Activated naive CD8-positive, alpha-beta T cell treated with anti-CD3 and anti-CD28 coated beads, Interleukin-2, amount 10 ng/mL, durations not matched to agents 7 days and 5 days (primary cell): ENCODE measurements at regions not wholly inside any gene's neighbourhood (a gene's known extent, or its start where the extent isn't known, plus 50 kb on each side); places are given as distances from the start of the nearest gene placed in this dataset.

Source experiments
- ATAC-seq: fragments of 150-1000 bp; cut with Tn5 transposase; one replicate; pipeline ENCODE4 v1.10.0; 2021; ENCODE audit warnings: low read depth, moderate library complexity
- POLR2A ChIA-PET: fragments of 350-600 bp; sonication (Branson Sonifier 250); formaldehyde crosslinking; loops from one replicate; lab custom pipeline; 2021; ENCODE audit warnings: antibody characterized with exemption; lab: Charles Lee
- DNase-seq: peaks from one replicate; pipeline ENCODE4 v3.0.0; 2021
- H3K27ac Mint-ChIP-seq: one replicate; pipeline ENCODE4 v1.8.0; 2022; ENCODE audit warnings: mild to moderate bottlenecking, mixed read lengths
- H3K27me3 Mint-ChIP-seq: one replicate; pipeline ENCODE4 v1.8.0; 2022; ENCODE audit warnings: mild to moderate bottlenecking, moderate library complexity, mixed read lengths
- H3K36me3 Mint-ChIP-seq: one replicate; pipeline ENCODE4 v1.8.0; 2021; ENCODE audit warnings: mild to moderate bottlenecking, mixed read lengths
- H3K4me1 Mint-ChIP-seq: one replicate; pipeline ENCODE4 v1.8.0; 2021; ENCODE audit warnings: mixed read lengths
- H3K4me3 Mint-ChIP-seq: one replicate; pipeline ENCODE4 v1.8.0; 2022; ENCODE audit warnings: mild to moderate bottlenecking, moderate library complexity, mixed read lengths
- H3K9me3 Mint-ChIP-seq: one replicate; pipeline ENCODE4 v1.8.0; 2021; ENCODE audit warnings: mixed read lengths

DNA sequence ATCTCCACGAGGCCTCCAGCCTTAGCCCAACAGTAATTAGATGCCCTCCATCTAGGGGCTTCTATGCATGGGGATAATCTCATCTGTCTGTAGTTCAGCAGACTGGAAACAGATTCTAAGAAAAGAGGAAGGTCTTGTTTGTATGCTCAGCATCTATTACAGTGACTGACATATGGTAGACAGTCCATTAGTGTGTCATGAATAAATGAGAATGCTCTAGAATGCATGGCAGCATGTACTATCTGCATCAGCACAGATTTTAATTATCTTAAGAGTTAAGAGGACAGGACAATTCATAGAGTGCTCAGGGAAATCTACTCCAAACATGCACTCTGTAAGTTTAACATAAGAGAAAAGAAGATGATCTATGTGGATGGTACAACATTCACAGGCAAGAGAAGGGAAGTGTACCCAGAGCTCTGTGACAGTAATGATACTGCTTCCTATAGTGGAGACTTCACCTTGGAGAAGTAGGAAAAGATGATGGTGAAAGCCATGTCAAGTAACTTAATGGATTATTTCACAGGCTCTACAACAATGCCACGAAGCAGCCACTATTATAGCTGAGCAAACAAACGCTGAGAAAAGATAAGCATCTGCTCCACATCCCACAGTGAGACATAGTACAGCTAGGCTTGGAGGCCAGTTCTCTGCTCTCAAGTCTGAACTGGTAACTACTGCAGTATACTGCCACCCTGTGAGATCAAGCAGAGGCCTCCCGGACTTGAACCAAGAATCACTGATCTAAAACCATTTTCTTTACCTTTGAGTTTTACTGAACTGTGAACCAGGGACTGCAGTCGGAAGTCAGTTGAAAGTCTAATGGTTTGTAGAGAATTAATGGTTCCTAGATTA lies 309.2 kb upstream of the SPTLC3 start:
- H3K27ac Mint-ChIP-seq: no peak overlapping the region
- ATAC-seq (no peak), DNase-seq (no peak)
- H3K36me3 Mint-ChIP-seq: no peaks in the 10 kb centered on the region
- no peaks in the 10 kb centered on the region for H3K27me3 Mint-ChIP-seq
- no peak overlapping the region for H3K4me3 Mint-ChIP-seq
- no peaks in the 10 kb centered on the region for H3K4me1 Mint-ChIP-seq
- H3K9me3 Mint-ChIP-seq: no peaks in the 10 kb centered on the region
- POLR2A ChIA-PET: no interaction called here

DNA sequence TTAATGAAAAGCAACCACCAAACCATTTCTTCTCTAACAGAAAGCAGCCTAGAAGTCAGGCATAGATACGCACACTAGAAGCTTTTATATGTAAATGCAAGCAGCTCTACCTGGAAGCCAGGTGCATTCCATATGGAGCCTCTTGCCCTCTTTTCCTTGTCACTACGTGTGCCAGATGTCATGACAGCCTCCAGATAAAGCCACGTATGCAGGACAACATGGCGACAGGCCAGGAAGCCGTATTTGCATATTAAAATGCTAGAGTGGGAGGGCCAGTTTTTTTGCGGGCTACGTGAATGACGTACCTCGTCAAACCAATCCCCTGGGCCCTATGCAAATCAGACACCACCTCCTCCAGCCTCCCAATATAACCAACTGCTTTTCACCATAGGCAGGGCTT lies 308.1 kb upstream of the SPTLC3 start:
- POLR2A ChIA-PET: no interaction called here

DNA sequence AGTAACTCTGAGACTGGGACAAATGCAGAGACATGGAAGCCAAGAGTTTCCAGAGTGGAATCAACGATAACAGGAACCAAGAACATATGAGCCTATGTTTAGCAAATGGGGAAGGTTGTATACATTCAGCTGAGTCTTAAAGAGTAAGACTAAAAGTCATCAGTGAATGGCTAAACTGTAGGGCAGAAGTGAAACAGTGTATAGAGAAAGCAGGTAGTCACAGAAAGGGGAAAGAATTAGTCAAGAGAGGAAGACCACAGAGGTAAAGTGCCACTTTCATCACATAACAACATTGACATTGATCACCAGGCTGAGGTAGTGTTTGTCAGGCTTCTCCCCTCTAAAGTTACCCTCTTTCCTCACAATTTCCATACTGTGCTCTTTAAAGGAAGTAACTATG lies 306.5 kb upstream of the SPTLC3 start:
- POLR2A ChIA-PET: no interaction called here
- no peak for DNase-seq
- no peaks in the 10 kb centered on the region for H3K27me3 Mint-ChIP-seq
- no peak overlapping the region for H3K4me3 Mint-ChIP-seq
- no peak overlapping the region for H3K27ac Mint-ChIP-seq
- H3K9me3 Mint-ChIP-seq: no peaks in the 10 kb centered on the region
- ATAC-seq: no peak
- no peaks in the 10 kb centered on the region for H3K4me1 Mint-ChIP-seq
- H3K36me3 Mint-ChIP-seq: no peaks in the 10 kb centered on the region

More for the DNA sequence above, 308.1 kb upstream of the SPTLC3 start:
- H3K27me3 Mint-ChIP-seq: no peaks in the 10 kb centered on the region
- H3K4me1 Mint-ChIP-seq: no peaks in the 10 kb centered on the region
- H3K36me3 Mint-ChIP-seq: no peaks in the 10 kb centered on the region
- H3K4me3 Mint-ChIP-seq: no peak overlapping the region
- H3K27ac Mint-ChIP-seq: no peak overlapping the region
- ATAC-seq (no peak), DNase-seq (no peak)
- no peaks in the 10 kb centered on the region for H3K9me3 Mint-ChIP-seq

DNA sequence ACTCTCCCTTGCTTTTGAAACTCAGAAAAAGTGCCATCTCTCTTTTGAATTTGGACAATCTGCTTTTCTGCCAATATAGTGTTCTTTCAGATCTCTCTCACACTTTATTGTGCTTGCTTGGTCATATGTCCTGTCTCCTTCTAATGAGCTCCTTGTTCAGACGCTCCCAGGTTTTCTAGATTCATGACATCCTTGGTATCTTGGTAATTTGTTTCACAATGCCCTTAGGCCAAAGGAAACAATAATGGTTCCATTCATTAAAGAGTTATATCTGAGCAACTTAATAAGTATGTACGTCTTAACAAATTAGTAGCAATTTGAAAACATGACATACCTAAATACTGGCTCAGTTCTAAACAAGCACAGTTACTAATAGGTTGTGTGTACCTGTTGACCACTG lies 293.4 kb upstream of the SPTLC3 start:
- no peaks in the 10 kb centered on the region for H3K27me3 Mint-ChIP-seq
- no peak for ATAC-seq
- no peaks in the 10 kb centered on the region for H3K36me3 Mint-ChIP-seq
- no peaks in the 10 kb centered on the region for H3K9me3 Mint-ChIP-seq
- POLR2A ChIA-PET: no interaction called here
- DNase-seq: no peak
- no peaks in the 10 kb centered on the region for H3K4me1 Mint-ChIP-seq
- no peak overlapping the region for H3K4me3 Mint-ChIP-seq
- no peak overlapping the region for H3K27ac Mint-ChIP-seq

DNA sequence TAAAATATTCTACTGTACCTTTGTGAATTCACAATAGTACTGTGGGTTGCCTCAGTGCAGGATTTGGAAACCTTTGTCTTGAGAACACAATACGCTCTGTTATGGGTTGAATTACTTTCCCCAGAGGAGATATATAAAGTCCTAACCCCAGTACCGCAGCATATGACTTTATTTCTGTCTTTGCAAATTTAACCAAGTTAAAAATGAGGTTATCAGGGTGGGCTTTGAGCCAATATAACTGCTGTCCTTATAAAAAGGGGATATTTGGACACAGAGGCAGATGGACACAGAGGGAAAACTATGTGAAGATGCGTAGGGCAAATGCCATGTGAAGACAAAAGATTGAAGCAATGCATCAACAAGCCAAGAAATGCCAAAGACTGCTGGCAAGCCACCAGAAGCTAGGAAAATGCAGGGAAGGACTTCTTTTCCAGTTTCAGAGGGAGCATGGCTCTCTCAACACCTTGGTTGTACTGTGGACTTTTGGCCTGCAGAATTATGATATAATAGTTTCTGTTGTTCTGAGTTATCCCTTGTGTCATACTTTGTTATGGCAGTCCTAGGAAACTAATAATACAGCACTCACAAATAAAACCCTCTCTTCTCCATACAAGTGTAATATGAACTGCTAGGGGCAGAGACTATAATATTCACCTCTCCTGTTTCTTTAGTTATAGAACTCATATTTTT lies 292.6 kb upstream of the SPTLC3 start:
- Mint-ChIP-seq H3K27ac (no peak overlapping the region), H3K4me3 (no peak overlapping the region), H3K36me3 (no peaks in the 10 kb centered on the region), H3K9me3 (no peaks in the 10 kb centered on the region), H3K4me1 (no peaks in the 10 kb centered on the region), H3K27me3 (no peaks in the 10 kb centered on the region)
- POLR2A ChIA-PET: no interaction called here
- ATAC-seq (no peak), DNase-seq (no peak)

DNA sequence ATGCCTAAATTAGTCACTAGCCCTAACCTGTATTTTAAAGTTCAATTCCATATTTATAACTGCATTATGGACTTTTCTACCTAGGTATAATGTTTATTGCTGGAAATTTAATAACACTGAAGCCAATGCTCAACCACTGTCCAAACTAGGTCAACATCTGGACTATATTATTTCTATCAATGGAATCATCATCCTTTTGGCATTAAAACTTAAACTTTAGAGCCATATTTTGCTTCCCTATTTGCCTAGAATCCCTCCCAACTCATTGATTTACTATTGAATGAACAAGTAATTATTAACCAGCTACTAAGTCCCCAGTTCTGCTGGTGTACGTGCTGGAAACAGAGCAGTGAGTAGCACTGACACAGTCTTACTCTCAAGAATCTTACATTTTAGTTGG lies 291.7 kb upstream of the SPTLC3 start:
- ATAC-seq (no peak), DNase-seq (no peak)
- Mint-ChIP-seq H3K27me3 (no peaks in the 10 kb centered on the region), H3K36me3 (no peaks in the 10 kb centered on the region), H3K27ac (no peak overlapping the region), H3K4me1 (no peaks in the 10 kb centered on the region), H3K4me3 (no peak overlapping the region), H3K9me3 (no peaks in the 10 kb centered on the region)
- POLR2A ChIA-PET: no interaction called here

DNA sequence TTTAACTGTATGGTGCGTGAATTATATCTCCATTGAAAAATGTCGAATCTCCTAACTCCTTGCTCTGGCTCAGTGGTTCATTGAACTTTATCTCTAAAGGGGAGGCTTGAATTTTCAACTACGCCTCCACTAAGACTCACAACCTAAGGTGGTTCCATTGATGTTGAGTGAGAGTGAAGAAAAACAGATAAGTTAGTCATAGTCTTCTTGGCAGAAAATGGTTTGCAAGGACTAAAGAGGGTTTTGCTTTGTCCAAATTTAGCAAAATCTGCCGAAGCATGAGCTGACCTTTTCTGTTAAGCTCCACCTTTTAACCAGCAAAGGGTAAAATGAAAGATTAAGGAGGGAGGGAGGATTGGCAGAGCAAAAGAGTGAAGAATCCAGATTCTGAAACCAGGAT lies 290.2 kb upstream of the SPTLC3 start:
- no peaks in the 10 kb centered on the region for H3K27me3 Mint-ChIP-seq
- no peak overlapping the region for H3K27ac Mint-ChIP-seq
- POLR2A ChIA-PET: no interaction called here
- no peak overlapping the region for H3K4me3 Mint-ChIP-seq
- no peak for ATAC-seq
- no peaks in the 10 kb centered on the region for H3K36me3 Mint-ChIP-seq
- no peaks in the 10 kb centered on the region for H3K4me1 Mint-ChIP-seq
- H3K9me3 Mint-ChIP-seq: no peaks in the 10 kb centered on the region
- DNase-seq: no peak

DNA sequence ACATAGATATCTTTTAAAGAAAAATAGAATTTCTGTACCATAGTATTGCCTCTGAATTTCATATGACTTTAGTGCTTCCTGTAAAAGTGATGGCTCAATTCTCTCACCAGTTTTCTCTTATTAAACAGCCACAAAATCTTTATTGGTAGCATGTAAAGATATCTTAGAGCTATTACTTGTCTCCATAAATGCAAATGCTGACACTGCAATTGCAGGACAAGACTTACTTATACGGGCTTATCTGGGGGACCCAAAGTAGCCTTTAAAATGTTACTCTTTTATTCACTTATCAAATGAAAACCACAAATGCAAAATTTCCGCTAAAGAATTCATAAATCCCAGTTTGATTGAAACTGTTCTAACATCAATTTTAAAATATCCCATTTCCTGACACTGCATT lies 287.1 kb upstream of the SPTLC3 start:
- no peaks in the 10 kb centered on the region for H3K4me1 Mint-ChIP-seq

DNA sequence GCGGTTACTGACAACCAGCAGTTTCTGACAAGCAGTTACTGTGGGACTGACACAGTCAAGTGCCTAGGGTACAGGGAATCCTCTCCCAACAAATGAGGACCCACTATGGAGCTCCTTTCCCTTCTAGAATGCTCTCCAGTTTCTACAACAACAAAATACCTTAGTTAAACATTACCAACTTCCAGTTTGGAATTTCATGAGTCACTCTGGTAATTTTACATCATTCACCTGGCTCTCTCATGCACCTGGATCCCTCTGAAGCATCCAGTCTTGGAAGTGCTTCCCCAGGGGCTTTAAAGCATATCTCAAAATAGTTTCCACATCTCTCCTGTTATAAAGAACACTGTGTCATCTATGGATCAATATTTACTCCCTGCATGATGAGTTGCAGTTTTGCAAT lies 286.7 kb upstream of the SPTLC3 start:
- H3K27me3 Mint-ChIP-seq: no peaks in the 10 kb centered on the region
- ATAC-seq (no peak), DNase-seq (no peak)
- H3K4me3 Mint-ChIP-seq: no peak overlapping the region
- H3K27ac Mint-ChIP-seq: no peak overlapping the region
- no peaks in the 10 kb centered on the region for H3K36me3 Mint-ChIP-seq
- no peaks in the 10 kb centered on the region for H3K4me1 Mint-ChIP-seq
- H3K9me3 Mint-ChIP-seq: no peaks in the 10 kb centered on the region
- POLR2A ChIA-PET: no interaction called here

More for the DNA sequence above, 287.1 kb upstream of the SPTLC3 start:
- Mint-ChIP-seq H3K36me3 (no peaks in the 10 kb centered on the region), H3K4me3 (no peak overlapping the region), H3K27ac (no peak overlapping the region), H3K9me3 (no peaks in the 10 kb centered on the region), H3K27me3 (no peaks in the 10 kb centered on the region)
- no peak for ATAC-seq
- POLR2A ChIA-PET: no interaction called here
- no peak for DNase-seq

DNA sequence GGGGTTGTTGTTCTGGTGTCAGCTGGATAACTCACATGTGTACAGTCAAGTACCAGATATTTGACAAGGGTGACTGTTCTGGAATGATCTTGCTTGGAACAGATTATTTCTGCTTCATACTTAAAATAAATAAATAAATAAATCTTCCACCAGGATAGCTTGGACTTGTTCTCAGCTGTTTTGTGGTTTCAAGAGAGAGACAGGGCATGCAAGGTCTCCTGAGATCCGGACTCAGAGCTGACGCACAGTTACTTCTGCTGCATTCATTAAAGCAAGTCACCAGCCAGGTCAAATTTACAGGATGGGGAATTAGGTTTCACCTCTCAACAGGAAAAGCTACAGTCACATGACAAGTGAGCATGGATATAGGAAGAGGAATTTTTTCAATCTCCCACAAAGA lies 285.0 kb upstream of the SPTLC3 start:
- Mint-ChIP-seq H3K4me3 (no peak overlapping the region), H3K4me1 (no peaks in the 10 kb centered on the region), H3K9me3 (no peaks in the 10 kb centered on the region), H3K27me3 (no peaks in the 10 kb centered on the region), H3K27ac (no peak overlapping the region), H3K36me3 (no peaks in the 10 kb centered on the region)
- POLR2A ChIA-PET: no interaction called here
- no peak for ATAC-seq
- DNase-seq: no peak

DNA sequence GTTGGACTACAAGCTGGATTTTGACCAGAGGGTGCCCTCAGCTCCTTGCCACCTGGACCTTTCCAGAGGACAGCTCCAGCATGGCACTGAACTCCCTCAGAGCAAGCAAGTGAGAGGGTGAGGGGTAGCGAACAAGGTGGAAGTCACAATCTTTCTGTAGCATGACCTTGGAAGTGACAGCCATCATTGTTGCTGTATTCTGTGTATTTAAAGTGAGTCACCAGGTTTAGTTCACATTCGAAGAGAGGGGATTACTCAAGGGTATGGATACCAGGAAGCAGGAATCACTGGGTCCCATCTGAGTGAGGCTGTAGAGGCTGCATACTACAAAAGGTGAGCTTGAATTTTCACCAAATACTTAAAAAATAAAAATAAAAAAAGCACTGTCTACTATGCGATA lies 280.0 kb upstream of the SPTLC3 start:
- ATAC-seq: no peak
- DNase-seq: no peak
- no peak overlapping the region for H3K4me3 Mint-ChIP-seq
- H3K27me3 Mint-ChIP-seq: no peaks in the 10 kb centered on the region
- H3K4me1 Mint-ChIP-seq: no peaks in the 10 kb centered on the region
- H3K9me3 Mint-ChIP-seq: peaks cover 1% of the 10 kb centered on the region
- H3K36me3 Mint-ChIP-seq: no peaks in the 10 kb centered on the region
- H3K27ac Mint-ChIP-seq: no peak overlapping the region
- POLR2A ChIA-PET: no interaction called here

DNA sequence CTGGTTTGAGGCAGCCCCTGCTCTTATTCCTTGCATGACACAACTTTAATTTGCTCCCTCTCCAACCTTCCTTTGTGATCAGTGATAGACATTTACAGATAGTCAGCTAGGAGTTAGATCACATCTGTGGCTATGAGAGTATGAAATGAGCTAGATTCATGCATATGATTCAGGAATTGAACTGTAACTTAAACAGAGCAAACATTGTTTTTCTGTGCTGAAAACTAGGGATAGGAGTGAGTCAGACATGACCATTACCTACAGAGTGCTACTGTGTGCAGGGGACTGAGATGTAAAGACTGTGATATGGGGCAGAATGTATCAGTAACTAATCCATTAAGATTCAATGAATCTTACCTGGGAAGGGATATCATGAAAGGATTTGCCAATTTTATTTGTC lies 279.4 kb upstream of the SPTLC3 start:
- ATAC-seq (no peak), DNase-seq (no peak)
- POLR2A ChIA-PET: no interaction called here
- Mint-ChIP-seq H3K9me3 (peaks cover 1% of the 10 kb centered on the region), H3K27me3 (no peaks in the 10 kb centered on the region), H3K36me3 (no peaks in the 10 kb centered on the region), H3K4me3 (no peak overlapping the region), H3K27ac (no peak overlapping the region), H3K4me1 (no peaks in the 10 kb centered on the region)

DNA sequence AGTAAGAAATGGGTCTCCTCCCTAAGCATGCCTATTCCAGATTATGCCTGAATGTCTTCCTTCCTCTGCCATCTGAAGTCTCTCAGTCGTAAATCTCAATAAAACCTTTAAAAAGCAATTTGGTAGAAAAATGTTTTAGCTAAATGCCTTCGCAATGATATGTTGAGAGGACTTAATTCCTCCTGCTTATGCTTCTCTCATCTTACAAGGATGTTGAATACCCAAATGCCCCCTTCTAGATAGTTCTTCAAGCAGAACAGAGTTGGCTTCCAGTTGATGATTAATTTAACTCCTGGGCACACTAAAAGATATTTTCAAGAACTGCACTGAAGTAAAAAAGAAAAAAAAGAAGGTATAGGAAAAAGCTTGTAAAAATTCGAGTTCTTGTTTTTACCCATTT lies 275.0 kb upstream of the SPTLC3 start:
- Mint-ChIP-seq H3K27ac (no peak overlapping the region), H3K27me3 (no peaks in the 10 kb centered on the region), H3K9me3 (peaks cover 4% of the 10 kb centered on the region), H3K4me1 (no peaks in the 10 kb centered on the region), H3K36me3 (no peaks in the 10 kb centered on the region), H3K4me3 (no peak overlapping the region)
- DNase-seq: no peak
- POLR2A ChIA-PET: no interaction called here
- ATAC-seq: no peak

DNA sequence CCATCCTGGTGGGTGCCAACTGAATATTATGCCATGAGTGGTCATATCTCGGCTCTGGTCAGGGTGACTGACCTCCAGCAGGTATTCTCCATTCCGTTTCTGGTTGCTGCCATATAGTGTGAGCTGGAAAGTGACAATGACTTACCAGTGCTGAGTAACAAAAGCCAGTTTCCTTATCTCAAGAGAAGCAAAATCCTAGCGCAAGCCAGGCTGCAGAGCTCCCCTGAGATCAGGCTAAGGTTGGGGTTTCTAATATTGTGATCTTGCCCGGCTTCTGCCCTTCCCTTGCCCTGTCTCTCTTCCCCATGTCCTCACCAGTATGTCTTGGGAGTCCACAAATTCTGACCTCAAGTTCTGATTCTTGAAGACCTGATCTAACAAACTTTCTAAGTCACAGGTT lies 271.3 kb upstream of the SPTLC3 start:
- Mint-ChIP-seq H3K36me3 (no peaks in the 10 kb centered on the region), H3K27me3 (no peaks in the 10 kb centered on the region), H3K27ac (no peak overlapping the region), H3K4me3 (no peak overlapping the region), H3K4me1 (no peaks in the 10 kb centered on the region), H3K9me3 (peaks cover 2% of the 10 kb centered on the region)
- no peak for ATAC-seq
- no peak for DNase-seq
- POLR2A ChIA-PET: no interaction called here
